H1 (cell line): ENCODE measurements at regions not wholly inside any gene's neighbourhood (a gene's known extent, or its start where the extent isn't known, plus 50 kb on each side); places are given as distances from the start of the nearest gene placed in this dataset.

ENCODE experiments used
- ASH2L ChIP-seq: fragments of 200-600, 300-600 bp; sonication (generic); IDR thresholded peaks from one replicate; pipeline ENCODE4 v1.7.1; 2017; ENCODE audit warnings: low read length
- BCL11A ChIP-seq, 2 experiments: IDR thresholded peaks; one replicate each; pipeline ENCODE4 v1.6.1; 2011; ENCODE audit warnings: low read depth in 2 of 2, low read length in 2 of 2, mild to moderate bottlenecking in 2 of 2
- CBX5 ChIP-seq: fragments of 300-800, 300-1000 bp; sonication (generic); IDR thresholded peaks from 2 replicates; pipeline ENCODE4 v1.7.1; 2016; ENCODE audit warnings: antibody characterized with exemption, low read length, low read depth
- CHD1 ChIP-seq: IDR thresholded peaks from 2 replicates; pipeline ENCODE4 v1.6.1; 2012; ENCODE audit warnings: low read depth, low read length, improper control_type of control experiment
- EZH2 ChIP-seq: fragments of 200-600 bp; sonication (generic); IDR thresholded peaks from 2 replicates; pipeline ENCODE4 v1.7.1; 2012; ENCODE audit warnings: low read depth, mild to moderate bottlenecking, moderate library complexity, low read length, inconsistent platforms; ENCODE audit not compliant: severe bottlenecking
- HDAC2 ChIP-seq, 2 experiments: fragments of 300-600 bp in 1 of 2; sonication (generic) in 1 of 2; IDR thresholded peaks; 2 replicates each; pipeline ENCODE4 v1.6.1; 2011 to 2012; ENCODE audit warnings: low read depth in 2 of 2, low read length in 2 of 2, mild to moderate bottlenecking in 2 of 2, moderate library complexity in 2 of 2, borderline replicate concordance in 1 of 2, inconsistent platforms in 1 of 2
- RAD21 ChIP-seq, 2 experiments: IDR thresholded peaks in 1 of 2; conservative IDR thresholded peaks in 1 of 2; 2 replicates each; pipeline ENCODE4 v1.6.1; 2011; ENCODE audit warnings: low read depth in 2 of 2, low read length in 2 of 2, improper control_type of control experiment in 1 of 2, inconsistent platforms in 1 of 2, mild to moderate bottlenecking in 1 of 2, moderate library complexity in 1 of 2
- TAF1 ChIP-seq: IDR thresholded peaks from 2 replicates; pipeline ENCODE4 v1.6.1; 2011; ENCODE audit warnings: mild to moderate bottlenecking, low read depth, low read length
- TCF12 ChIP-seq: IDR thresholded peaks from 2 replicates; pipeline ENCODE4 v1.6.1; 2011; ENCODE audit warnings: low read depth, mild to moderate bottlenecking, low read length
- USF2 ChIP-seq: IDR thresholded peaks from 2 replicates; pipeline ENCODE4 v1.6.1; 2011; ENCODE audit warnings: low read length, improper control_type of control experiment
- TF ChIP-seq, protein P1 (sequence below), 3 experiments: IDR thresholded peaks; 1 replicate in 2 of 3; 2 replicates in 1 of 3; pipeline versions ENCODE4 v1.5.1 to v1.6.1; 2011; ENCODE audit warnings: low read length in 3 of 3, mild to moderate bottlenecking in 3 of 3, inconsistent platforms in 2 of 3, low read depth in 1 of 3, moderate library complexity in 1 of 3; ENCODE audit not compliant: insufficient read depth in 1 of 3; ENCODE audit errors: control extremely low read depth in 1 of 3
- TF ChIP-seq, protein P2 (sequence below): IDR thresholded peaks from 2 replicates; pipeline ENCODE4 v1.6.1; 2012; ENCODE audit warnings: inconsistent platforms
- TF ChIP-seq, protein P3 (sequence below): IDR thresholded peaks from 2 replicates; pipeline ENCODE4 v1.6.1; 2011; ENCODE audit warnings: low read depth, mild to moderate bottlenecking, low read length; ENCODE audit not compliant: insufficient read depth

DNA sequence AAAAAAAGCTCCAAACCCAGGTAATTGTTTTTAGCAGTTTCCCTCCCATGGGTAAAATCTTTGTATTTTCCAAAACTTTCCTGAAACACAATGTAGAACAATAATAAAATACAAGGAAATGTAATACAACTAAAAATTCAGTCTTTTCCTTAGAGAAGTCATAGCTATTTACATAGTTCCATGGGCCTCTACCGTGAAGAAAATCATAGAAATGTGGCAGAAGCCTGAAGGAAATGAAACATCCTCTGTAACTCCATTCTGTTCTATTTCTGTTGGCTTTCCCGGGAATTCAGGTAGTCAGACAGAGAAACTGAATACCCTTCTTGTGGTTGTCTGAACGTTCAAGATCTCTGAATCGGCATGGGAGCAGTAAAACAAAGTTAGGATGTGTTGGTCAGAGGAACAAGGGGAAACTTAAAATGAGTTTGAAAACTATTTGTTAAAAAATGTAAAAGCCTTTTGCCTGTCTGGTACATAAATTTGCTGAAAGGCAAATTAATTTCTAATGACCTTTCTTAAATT, 202.4 kb upstream of the ZNF608 start:
- TF ChIP-seq, protein P1, sequence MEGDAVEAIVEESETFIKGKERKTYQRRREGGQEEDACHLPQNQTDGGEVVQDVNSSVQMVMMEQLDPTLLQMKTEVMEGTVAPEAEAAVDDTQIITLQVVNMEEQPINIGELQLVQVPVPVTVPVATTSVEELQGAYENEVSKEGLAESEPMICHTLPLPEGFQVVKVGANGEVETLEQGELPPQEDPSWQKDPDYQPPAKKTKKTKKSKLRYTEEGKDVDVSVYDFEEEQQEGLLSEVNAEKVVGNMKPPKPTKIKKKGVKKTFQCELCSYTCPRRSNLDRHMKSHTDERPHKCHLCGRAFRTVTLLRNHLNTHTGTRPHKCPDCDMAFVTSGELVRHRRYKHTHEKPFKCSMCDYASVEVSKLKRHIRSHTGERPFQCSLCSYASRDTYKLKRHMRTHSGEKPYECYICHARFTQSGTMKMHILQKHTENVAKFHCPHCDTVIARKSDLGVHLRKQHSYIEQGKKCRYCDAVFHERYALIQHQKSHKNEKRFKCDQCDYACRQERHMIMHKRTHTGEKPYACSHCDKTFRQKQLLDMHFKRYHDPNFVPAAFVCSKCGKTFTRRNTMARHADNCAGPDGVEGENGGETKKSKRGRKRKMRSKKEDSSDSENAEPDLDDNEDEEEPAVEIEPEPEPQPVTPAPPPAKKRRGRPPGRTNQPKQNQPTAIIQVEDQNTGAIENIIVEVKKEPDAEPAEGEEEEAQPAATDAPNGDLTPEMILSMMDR (IDR thresholded peaks at IDR 0.05; ENCODE audit: control extremely low read depth in 1 of 3, insufficient read depth in 1 of 3, low read depth in 1 of 3, low read length in 3 of 3), result no peak
- TF ChIP-seq USF2 (no peak), BCL11A (IDR thresholded peaks at IDR 0.05; ENCODE audit: low read depth in 2 of 2, low read length in 2 of 2) (no peak), RAD21 (IDR thresholded peaks at IDR 0.05 in 1 of 2, conservative IDR thresholded peaks at IDR 0.05 in 1 of 2; ENCODE audit: low read depth in 2 of 2, low read length in 2 of 2) (no peak), CHD1 (no peak), EZH2 (no peak), ASH2L (no peak), TAF1 (no peak), TCF12 (no peak), CBX5 (no peak), HDAC2 (IDR thresholded peaks at IDR 0.05; ENCODE audit: borderline replicate concordance in 1 of 2, low read depth in 2 of 2, low read length in 2 of 2) (no peak)
- TF ChIP-seq, protein P2, sequence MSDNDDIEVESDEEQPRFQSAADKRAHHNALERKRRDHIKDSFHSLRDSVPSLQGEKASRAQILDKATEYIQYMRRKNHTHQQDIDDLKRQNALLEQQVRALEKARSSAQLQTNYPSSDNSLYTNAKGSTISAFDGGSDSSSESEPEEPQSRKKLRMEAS, result no peak
- TF ChIP-seq, protein P3, sequence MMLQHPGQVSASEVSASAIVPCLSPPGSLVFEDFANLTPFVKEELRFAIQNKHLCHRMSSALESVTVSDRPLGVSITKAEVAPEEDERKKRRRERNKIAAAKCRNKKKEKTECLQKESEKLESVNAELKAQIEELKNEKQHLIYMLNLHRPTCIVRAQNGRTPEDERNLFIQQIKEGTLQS, result no peak
